DMS114 treated with DMSO at 0.1 percent for 48 hours (cell line): ENCODE measurements at regions not wholly inside any gene's neighbourhood (a gene's known extent, or its start where the extent isn't known, plus 50 kb on each side); places are given as distances from the start of the nearest gene placed in this dataset.

Experiments
- DNase-seq: peaks from one replicate; lab custom pipeline; 2025; ENCODE audit not compliant: unreplicated experiment; lab: John Stamatoyannopoulos, UW

DNA sequence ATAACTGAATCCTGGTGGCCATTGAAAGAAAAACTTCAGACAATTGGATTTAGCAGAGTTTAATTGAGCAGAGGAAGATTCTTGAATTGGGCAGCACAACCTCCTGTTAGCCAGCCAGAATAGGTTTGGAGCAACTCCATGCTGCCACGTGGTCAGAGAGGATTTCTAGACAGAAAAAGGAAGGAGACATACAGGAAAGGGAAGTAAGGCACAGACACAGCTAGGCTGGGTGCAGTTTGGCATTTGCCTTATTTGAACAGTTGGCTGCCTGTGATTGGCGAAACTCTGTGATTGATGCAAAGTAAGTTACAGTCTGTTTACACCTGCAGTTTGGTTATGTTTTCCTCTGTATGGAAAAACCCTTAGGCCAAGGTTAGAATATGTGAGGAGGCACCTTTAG, 85.8 kb upstream of the SPATA13 start:
- no peak for DNase-seq

- no peak for DNase-seq
These were observed 85.2 kb upstream of the SPATA13 start for GRCh38 chr13:24075137-24075975.

GRCh38 chr13:24076109-24076508, 84.4 kb upstream of the SPATA13 start:
- DNase-seq: no peak

GRCh38 chr13:24076636-24077035, 83.9 kb upstream of the SPATA13 start:
- DNase-seq: no peak

GRCh38 chr13:24080134-24080533, 80.4 kb upstream of the SPATA13 start:
- DNase-seq: no peak

- DNase-seq: no peak
These were observed 79.1 kb upstream of the SPATA13 start for GRCh38 chr13:24081387-24081786.

DNA sequence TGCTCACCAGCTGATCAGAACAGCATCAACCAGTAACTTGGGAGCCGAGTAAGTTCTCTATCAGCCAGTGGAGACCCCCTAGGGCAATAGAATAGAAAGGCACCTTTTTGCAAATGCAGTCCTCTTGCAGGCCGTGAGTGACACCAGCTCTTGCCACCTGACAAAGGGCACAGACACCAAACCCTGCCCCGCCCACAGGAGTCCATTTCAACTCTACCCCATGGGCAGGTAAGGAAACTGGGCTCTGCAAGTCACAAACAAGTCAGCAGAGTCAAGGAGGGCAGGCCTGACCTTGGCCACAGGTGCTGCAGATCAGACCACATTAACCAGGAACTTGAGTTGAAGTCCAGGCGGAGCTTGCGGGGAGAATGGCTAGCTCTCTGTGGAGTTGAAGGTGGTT, 77.4 kb upstream of the SPATA13 start:
- DNase-seq: no peak

DNA sequence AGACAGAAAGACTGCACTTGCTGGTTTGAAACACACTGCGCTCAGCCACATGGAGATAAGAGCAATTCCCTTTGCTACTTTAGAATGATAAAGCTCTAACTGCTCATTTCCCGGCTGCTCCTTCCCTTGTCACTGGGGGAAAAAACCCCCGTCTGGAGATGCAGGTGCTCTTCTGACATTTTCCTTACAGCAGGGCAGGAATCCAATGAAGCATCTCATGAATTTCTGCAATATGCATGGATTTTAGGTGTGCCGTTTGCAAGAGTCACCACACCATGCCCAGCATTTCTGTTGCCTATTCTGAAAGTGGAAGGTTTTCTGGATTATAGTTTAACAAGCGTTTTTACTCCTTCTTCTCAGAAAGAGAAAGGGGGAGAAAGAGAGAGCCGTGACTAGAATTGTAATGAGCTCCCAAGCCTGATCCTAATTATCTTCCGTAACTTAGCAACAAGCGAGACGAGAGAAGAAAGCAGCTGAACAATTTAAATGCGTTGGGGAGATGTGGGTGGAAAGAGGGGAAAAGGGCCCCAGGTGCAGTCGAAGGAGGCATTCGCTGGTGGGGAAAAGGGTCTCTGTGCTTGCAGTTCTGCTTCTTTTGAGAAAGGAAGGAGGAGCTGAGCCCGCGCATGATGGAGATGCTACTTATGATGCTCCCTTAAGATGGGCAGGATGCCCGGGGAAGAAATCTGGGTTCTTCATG, 76.6 kb upstream of the SPATA13 start:
- DNase-seq: no peak

DNA sequence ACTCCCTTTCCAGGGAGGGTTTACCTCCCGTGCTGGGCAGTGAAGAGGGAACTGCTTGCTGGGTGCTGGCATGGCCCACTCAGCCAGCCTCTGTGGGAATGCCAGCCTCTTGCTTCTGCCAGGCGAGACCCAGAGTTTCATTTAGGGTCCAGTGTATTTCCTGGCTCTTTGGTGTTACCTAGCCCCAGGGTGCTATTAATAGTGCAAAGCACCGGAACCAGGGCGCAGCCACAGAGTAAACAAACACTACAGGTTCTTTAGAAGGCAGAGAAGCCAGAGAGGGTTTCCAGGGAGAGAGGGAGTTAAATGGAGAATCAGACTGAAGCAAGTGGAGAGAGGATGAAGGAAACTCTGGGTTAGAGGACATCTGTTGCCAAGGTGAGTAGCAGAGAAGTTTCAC, 74.9 kb upstream of the SPATA13 start:
- DNase-seq: no peak

DNA sequence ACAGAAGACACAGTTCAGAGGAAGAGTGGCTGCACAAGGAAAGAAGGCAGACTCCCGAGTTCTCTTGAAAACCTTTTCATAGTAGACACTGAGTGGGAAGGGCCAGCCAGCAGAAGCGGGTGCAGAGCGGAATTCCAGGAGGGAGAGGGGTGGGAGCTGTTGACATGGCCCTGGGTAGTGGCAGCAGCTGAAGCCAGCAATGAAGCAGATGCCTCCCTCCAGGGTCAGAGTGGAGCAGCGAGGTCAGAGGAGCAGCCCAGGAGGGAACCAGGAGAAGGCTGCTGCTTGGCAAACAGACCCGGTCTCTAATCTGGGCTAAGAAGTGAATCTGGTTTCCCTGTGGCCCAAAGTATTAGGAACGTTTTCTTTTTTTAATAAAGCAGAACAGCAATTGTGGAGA, 73.9 kb upstream of the SPATA13 start:
- DNase-seq: no peak

GRCh38 chr13:24087605-24088225, 72.8 kb upstream of the SPATA13 start:
- DNase-seq: no peak

DNA sequence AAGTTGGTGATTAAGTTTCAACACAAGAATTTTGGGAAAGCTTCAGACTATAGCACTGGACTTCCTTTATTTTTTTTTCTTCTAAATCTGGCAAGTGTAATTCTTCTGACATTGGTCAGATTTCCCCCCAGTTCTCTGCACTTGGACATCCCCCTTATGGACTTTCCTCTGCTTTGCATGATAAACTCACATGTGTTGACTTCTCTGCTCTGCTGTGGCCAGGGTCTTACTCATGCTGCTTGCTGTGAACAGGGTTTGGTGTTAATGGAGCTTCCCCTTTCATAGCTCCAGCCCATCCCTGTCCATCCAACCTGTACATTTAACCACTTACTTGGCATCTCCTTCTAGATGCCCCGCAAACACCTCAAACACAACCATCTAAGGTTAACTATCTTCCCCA, 70.5 kb upstream of the SPATA13 start:
- DNase-seq: no peak

DNA sequence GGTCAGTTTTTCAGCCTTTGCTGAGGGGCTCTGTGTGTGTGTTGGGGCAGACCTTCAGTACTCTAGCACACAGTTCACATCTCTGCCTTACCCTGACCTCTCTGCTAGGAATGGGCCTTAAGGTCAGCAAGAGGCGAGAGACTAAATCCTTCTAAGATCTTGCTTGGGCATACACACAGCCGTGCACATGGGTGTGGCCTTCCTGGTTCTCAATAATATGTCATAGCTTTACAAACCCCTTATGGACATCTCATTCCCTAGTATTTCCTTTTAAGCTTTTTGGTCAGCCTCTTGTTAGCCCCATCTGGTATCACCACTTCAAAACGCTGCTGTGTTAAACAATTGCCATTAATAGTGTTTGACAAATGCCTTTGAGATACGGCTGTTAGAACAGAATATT, 69.4 kb upstream of the SPATA13 start:
- DNase-seq: no peak

GRCh38 chr13:24092108-24092507, 68.4 kb upstream of the SPATA13 start:
- DNase-seq: no peak

GRCh38 chr13:24093047-24093446, 67.5 kb upstream of the SPATA13 start:
- DNase-seq: no peak

GRCh38 chr13:24096659-24097058, 63.9 kb upstream of the SPATA13 start:
- DNase-seq: no peak

DNA sequence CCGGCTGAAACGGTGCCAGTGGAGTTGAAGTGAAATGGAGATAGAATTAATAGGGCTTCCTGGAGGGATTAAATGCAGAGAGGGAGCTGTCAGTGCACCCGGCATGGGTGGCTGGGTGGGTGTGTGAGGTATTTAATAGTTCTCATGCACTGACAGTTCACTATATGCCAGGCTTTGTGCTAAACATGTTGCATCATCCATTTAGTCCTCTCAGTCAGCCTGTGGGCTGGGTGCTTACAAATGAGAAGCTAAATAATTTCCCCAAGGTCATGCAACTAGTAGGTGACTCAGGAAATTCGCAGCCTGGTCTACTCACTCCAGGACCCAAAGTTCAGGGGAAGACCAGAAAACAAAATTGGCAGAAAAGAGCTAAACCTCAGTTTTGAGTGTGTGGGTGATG, 63.5 kb upstream of the SPATA13 start:
- no peak for DNase-seq

DNA sequence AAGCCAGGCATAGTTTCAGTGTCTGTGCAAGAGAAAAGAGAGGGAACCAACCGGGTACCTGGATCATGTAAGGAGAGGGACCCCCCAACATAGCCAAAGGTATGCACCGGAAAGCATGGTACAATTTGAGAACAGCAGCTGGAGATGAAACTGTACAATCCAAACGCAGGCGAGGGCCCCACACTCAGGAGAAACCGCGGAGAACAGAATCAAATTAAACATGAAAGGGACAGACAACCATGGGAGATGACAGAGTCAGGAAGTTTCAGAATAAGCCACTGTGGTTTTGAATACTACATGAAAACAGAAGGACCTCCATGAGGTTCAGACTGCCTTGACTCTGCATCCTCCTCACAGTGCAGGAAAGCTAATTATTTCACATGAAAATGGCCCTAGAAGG, 62.9 kb upstream of the SPATA13 start:
- no peak for DNase-seq

GRCh38 chr13:24099490-24099889, 61.0 kb upstream of the SPATA13 start:
- DNase-seq: no peak

DNA sequence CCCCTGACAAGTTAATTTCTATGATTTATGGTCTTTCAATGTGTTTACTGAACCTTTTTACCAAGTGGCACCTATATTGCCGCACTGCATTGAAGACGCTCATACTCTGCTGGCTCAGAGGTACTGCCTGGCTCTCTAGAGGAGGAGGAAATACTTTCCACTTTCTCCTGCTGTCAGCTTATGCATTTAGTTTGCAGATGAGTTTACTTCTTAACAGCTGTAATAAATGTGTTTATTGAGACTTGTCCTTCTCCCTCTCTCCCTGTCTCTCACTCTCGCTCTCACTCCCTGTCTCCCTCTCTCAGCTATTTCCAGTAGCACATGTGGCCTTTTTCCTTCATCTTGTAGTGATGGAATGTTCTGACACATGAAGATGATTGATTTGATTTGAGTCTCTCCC, 60.3 kb upstream of the SPATA13 start:
- DNase-seq: no peak

DNA sequence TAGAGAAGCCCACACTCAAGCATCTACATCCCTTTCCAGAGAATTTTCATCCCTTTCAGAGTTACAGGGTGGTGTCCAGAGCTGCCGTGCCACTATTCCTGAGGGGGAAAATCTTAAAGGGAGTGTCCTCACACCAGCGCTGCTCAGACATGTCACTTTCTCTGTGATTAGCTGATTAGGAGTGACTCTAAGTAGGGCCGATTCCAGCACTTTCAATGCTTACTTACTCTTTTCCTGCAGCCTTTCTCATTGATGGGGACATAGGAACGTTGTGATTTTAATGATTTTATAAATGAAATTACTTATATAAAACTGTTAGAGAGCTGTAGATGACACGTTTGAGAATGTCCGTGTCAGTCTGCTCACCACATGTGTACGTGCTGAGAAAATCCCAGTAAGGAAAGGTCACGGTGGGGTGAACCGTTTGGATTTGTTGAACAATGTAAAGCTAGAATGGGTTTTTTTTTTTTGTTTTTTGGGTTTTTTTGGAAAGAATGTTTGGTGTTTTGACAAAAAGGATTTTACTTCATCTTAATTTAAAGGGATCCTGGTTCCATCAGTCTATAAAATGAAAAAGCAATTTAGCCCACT, 56.6 kb upstream of the SPATA13 start:
- no peak for DNase-seq

DNA sequence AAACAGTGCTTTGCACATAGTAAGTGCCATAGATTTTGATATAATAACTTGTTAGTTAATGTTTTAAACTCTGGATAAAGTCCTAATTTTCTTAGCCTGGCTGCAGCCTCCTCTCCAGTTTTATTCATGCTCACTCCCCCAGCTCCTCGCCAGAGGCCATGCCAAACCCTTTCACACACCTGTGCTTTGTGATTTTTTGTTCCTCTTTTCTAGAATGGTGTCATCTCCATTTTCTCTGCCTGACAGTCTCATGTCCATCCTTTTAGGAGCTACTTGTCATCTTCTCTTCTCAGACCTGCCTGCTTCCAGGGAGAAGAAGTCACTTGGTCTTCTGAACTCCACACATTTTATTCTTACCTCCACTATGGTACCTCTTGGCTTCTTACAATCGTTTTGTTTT, 55.8 kb upstream of the SPATA13 start:
- no peak for DNase-seq
